HG02840 (cell line): ENCODE measurements at regions not wholly inside any gene's neighbourhood (a gene's known extent, or its start where the extent isn't known, plus 50 kb on each side); places are given as distances from the start of the nearest gene placed in this dataset.

Experiments used
- ATAC-seq: cut with Tn5 transposase; IDR thresholded peaks from one replicate; pipeline ENCODE4 v1.9.1; 2021; ENCODE audit warnings: mild to moderate bottlenecking, moderate library complexity, moderate number of reproducible peaks; ENCODE audit not compliant: unreplicated experiment, low FRiP score

DNA sequence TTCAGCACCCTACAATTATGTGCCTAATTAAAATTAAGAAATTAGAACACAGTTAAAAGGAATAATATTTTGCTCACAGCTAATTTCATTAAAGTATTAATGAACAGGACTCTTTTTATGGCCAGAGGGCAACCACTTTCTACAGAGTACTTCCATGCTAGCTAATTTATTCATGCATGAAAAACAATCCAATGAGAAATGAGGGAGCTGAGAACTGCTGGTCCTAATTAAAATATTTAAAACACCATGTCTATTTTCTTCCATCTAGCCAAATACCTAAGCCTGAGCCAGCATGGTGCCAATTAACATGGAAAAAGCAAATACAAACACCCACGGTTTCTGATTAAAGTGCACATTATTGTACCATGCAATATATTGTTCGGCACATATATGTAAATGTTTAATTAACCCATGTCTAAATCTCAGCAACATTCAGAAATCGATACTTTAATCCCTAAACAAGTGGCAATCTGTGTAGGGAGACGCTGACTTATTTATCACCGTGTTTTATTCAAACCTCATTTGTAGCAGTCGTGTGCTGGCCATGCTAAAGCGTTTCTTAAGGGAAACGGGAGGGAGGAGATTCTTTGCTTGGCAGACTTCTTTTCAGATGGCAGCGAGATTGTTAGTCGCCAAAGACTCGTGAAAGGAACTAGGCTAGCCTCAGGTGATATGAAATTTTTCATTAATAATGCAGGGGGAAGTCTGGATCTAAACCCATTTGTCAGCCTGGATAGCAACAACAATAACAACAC is 193.5 kb downstream of the ANXA2 start:
- ATAC-seq: no peak

DNA sequence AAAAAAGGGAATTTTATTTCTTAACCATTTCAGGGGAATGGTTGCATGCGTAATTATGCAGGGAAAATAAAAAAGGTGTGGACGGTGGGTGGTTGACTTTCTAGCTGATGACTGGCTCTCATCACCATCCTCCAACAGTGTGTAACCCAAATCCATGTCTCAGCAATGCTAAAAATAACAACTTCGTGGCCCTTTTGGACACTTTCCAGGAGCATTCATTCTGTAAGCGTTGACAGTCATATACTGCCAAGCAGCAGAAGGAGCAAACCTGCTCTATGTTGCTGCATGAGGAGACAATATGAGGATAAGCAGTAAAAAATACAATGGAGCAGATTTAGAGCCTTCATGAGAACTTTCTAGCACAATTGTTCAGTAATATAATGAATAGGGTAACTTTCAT is 189.1 kb downstream of the ANXA2 start:
- ATAC-seq: no peak

DNA sequence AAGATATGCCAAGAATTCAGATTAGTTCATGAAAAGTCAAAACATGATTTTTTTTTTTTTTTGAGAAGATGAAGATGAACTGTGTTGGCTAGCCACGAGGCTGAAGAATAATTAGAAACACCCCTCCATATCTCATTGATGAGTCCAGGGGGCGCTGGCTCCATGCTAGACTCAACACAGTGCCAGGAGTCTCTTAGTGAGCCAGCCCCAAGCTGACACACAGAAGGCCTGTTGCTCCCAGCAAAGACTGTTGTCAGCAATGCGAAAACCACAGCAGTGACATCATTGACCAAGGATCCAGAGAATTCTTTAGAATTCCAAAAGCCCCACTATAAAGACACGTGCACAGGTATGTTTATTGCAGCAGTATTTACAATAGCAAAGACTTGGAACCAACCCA is 185.2 kb downstream of the ANXA2 start:
- no peak for ATAC-seq

DNA sequence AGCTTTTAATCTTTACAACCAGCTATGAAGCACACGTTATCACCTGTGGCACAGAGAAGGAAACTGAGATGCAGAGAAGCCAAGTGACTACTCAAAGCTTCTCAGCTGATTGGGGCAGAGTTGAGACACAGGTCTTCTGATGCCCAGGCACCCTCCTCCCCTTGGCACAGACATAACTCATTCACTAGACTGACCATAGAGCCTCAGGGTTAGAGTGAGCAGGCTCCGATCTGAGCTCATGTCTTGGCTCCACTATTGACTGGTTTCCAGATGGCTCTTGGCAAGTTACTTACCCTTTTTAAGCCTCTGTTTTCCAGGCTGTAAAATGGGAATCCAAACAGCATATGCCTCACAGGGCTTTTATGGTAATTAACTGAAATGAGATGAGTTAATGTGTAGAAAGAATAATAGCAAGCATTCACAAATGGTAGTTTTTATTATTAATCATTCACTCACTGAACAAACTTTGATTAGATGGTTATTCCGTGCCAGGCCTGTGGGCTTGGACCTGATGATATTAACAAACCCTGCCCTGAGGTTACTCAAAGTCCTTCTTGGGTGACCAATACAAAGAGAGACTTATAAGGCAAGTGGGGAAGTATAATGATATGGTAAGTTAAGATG is 184.3 kb downstream of the ANXA2 start:
- no peak for ATAC-seq

DNA sequence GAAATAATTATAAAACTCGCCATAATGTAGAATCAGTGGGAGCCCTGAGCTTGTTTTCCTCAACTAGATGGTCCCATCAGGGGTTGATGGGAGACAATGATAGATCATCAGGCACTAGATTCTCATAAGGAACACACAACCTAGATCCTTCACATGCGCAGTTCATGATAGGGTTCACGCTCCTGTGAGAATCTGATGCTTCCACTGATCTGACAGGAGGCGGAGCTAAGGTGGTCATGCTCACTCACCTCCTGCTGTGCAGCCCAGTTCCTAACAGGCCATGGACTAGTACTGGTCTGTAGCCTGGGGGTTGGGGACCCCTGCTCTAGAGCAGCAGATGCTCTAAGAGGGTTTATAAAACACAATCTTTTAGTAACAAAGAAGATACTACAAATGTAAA is 183.6 kb downstream of the ANXA2 start:
- no peak for ATAC-seq

DNA sequence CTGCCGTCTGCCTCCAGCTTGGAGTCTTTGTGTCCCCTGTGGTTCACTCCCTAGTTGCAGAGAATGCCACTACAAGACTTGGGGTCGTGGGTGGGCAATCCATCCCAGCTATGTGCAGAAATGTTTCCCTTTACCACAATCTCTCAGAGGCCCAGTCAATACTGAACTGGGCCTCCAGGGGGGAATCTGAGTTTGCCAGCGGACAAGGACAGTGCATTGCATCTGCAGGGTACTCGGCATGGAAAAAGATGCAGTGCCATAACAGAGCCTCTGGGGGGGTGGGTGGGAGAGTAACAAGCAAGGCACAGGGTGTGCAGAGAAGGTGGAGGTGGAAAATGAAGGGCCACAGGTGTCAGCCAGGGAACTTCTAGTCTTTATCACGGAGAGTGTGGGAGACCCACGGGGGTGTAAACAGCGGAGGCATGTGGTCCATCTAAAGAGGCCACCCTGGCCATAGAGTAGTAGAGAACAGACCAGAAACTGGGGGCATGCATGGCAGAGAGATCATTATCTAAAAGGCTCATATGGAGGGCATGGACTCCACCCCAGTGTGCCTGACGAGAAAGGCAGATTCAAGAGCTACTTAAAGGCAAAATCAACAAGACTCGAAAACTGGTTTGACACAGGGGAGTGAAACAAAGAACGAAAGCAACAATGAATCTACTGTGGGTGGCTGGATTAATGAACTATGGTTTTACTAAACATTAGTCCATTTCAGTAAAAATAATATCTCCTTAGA is 182.4 kb downstream of the ANXA2 start:
- ATAC-seq: no peak

DNA sequence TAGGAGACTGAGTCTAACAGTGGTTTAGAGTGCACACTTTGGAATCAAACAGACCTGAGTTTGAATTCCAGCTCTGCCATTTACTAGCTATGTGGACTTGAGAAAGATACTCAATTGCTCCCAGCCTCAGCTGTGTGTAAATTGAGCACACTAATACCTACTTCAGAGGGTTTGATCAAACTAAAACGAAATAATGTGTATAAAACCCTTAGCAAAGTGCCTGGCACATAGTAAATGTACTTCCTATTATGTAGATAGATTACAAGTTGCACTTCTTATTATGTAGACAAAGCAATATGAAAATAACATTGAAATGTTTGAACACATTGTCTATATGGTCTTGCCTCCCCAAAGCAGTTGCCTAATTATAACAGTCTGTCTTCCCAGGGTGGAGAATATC is 180.6 kb downstream of the ANXA2 start:
- ATAC-seq: no peak

DNA sequence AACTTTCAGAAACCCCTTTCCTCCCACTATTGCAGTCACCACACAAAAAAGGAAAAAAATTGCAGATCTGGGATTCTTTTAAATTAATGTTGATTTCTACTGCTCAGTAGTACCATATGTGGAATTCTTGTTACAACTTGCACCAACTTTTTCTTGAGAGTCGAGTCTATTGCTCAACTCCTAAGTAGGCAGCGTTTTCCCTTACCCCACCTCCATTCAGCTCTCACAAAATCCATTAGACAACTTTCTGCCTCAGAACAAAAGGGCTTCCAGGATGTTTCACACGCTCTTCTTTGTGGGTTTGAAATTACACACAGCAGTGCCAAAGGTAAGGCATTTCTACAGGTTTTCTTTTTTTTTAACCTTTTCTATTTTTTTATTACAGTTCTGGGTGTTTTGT is 179.5 kb downstream of the ANXA2 start:
- ATAC-seq: no peak

DNA sequence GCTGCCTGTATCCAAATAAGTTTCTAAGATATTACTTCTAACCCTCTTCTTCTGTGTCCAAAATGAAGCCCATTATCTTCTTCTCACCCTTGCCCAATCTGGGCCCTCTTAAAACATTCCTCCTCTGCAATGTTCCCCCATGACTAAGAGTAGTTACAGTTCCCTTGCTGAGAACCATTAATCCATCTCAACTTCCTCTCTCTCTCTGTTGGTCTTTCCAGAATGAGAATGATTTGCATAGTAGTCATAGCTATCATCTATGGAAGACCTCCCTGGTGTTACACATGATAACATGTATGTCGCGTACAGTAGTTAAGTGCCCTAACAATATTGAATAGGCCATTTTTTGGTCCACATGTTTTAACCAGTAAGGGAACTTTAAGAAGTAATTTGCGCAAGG is 177.9 kb downstream of the ANXA2 start:
- ATAC-seq: no peak

DNA sequence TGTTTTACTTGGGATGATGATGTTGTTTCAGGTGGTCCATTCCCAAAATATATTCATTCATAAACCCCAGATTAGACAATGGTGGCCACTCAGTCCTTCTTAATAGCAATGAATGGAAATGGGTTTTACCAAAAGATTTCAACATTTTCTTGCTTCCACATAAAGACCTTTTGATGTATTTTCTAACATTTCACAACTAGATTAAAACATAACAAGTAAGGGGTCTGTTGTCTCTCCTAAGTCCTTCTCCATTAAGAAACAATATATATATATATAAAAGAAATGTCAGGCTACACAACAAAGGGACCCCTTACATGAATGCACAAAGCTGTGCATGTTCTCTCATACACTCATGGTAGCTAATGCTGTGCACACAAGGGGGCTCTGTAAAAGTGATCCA is 176.4 kb downstream of the ANXA2 start:
- ATAC-seq: no peak

DNA sequence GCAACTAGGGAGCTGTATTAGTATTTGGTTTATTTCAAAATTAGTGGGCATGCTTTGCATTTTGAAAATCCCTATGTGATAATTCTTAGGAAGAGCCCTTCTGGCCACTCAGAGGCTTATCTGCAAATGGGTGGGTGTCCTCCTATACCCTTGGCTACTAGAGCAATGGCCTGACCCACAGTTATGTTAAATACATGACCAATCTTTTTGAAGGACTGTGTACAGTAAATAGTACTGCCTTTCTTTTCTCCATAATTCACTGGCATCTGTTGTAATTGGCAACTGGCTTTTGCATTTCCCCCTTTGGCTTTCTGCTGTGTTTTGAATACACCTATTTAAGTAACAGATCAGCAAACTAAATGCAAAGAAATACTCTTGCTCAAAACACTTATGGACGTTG is 175.4 kb downstream of the ANXA2 start:
- no peak for ATAC-seq

DNA sequence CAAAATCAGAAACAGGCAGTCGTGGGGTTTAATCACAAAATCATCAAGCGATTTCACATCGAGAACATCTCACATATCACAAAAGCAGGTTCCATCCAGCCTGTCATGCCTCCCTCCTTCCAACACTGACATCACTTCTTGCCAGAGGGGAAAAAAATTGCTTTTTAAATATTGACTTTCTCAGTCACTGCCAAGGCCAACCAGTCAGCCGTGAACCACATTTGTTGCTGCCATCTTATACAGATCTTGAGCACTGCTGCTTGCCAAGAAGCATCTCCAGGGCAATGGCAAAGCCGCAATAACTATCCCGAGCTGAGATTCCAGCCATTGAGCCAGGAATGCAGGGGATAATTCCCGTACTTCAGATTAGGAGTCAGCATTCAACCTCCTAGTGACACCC is 174.6 kb downstream of the ANXA2 start:
- no peak for ATAC-seq

DNA sequence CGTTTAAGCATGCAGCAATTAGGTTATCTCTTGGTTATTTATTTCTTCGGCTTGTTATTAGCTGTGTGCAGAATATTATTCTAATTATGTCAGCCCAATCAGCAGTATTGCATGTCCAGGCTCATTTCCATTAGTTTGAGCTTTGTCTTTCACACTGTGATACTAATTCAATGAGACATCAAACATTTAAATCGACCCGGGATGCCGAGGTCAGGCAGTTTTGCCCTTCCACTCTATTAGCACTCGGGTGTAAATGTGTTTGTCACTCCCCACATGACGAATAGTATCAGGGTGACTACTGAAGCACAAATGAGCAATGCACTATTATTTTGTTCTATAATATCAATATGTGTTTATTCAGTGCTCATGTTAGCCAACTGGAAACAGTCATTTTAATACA is 170.9 kb downstream of the ANXA2 start:
- ATAC-seq: no peak

DNA sequence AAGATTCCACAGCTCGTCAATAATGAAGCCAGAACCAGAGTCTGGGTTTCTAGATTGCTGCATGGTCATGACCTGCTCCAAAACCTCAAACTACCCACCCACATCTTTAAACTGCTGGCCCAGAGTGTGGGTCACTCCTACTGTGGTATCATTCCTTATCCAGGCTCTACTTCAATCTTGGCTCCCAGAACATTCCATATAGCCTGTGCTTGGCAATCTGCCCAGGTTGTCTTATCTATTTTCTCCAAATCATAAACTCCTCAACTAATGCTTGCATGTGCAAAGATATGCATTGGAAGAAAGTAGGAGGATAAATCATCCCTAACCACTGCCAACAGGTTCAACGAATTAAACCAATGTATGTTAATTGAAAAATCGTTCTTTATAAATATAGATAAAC is 169.7 kb downstream of the ANXA2 start:
- no peak for ATAC-seq

DNA sequence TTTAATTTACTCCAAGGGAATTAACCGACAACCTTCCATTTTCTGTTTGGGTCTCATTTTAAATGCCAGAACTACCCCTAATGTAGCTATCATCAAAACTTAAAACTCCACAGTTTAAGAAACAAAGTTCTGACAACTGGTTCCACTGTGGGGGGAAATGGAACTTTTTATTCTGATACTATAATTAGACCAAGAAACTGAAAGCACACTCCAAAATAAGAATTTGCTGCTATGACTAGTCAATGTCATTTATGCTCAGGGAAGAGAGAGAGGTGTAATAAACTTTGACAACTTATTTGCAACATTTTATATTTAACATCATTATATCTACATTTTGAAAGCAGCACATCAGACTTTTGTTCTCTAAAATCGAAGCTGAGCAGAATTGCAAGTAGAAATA is 169.2 kb downstream of the ANXA2 start:
- no peak for ATAC-seq

DNA sequence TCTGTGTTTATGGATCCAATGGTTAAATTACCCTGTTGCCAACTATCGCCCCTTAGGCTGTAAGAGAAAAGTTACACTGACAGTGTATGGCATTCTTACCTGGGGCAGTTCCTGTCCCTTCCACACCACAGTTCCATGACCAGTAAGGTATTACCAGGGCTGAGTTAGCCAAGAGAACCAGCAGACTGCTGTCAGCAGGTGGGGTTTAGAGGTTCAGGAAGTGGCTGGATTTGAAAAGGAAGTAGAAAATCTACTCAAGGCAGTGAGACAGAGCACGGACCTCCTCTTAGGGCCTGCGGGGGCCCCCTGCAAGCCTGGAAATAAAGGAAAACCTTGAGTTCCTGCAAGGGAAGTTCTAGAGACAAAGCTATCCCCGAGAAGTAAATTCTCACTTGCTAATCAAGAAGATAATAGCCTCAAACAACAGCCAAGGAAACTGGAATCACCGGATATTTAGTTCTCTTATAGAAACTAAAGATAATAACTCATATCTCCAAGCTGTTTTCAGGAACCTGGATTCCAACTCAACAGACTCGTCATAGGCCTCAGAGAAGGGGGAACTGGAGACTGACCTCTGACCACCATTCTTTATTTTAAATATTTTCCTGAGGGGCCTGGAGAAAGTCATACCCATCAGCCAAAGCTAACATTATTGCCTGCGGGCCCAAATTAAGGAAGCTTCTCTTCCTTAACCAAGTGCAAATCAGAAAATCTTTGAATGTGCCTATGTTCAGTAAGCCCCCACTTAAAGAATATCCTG is 161.7 kb downstream of the ANXA2 start:
- ATAC-seq: no peak

DNA sequence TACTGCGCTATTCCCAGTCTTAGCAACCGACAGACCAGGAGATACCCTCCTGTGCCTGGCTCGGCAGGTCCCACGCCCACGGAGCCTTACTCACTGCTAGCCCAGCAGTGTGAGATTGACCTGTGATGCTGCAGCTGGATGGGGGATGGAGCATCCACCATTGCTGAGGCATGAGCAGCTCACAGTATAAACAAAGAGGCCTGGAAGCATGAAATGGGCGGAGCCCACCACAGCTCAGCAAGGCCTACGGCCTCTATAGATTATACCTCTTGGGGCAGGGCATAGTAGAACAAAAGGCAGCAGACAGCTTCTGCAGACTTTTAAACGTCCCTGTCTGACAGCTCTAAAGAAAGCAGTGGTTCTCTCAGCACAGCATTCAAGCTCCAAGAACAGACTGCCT is 160.3 kb downstream of the ANXA2 start:
- ATAC-seq: no peak

DNA sequence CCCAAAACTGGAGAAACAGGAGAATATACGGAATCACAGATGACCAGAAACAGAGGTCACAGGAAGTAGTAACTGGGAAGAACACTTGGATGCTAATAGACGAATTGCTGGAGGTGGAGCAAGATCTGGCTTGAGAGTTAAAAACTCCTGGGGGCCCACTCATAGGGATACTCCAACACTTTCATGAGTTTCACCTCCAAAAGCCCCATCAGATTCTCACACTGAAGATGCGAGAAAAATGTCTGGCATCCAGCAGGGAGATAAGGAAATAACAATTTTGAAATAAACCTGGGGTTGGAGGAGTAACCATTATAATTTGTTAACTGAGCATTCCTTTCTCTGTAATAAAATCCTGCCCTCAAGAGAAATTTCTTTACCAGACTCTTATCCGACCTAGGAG is 154.0 kb downstream of the ANXA2 start:
- no peak for ATAC-seq

DNA sequence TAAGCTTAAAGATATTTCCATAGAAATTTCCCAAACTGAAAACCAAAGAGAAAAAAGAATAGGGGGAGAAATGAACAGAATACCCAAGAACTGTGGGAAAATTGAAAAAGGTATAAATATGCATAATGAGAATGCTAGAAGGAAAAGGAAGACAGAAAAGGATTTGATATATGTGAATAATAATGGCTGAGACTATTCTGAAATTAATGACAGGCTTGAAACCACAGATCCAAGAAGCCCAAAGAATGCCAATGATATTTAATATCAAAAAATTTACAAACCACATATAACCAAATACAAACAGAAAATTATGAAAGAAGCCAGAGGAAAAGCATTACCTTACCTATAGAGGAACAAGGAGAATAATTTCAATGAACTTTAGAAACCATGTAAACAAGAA is 153.0 kb downstream of the ANXA2 start:
- no peak for ATAC-seq

DNA sequence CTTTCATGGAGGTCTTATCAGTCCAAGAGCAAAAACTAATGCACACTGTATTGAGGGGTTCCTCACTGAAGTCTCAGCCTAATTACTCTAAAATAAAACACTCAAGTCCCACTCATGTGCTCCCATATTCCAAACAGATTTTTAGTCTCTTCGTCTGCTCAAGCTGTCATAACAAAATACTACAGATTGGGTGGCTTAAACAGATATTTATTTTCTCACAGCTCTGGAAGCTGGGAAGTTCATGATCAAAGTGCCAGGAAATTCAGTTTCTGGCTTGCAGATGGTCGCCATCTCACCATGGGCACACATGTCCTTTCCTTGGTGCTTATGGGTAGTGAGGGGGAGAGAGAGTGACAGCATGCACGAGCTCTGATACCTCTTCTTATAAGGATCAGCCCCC is 147.5 kb downstream of the ANXA2 start:
- ATAC-seq: no peak
